A549 (cell line): ENCODE measurements at regions not wholly inside any gene's neighbourhood (a gene's known extent, or its start where the extent isn't known, plus 50 kb on each side); places are given as distances from the start of the nearest gene placed in this dataset.
A peak's percentile ranks its signal among the peaks of the same experiment; 100 is the strongest.

Experiments used
- ATAC-seq, 2 experiments: fragments of 200-7000 bp in 1 of 2; fragments of >200 bp in 1 of 2; cut with Nextera tagmentation in 1 of 2; cut with Tn5 transposase in 1 of 2; 3 replicates each; pipeline versions ENCODE4 v1.8.0 to v1.9.1; 2018 to 2020; ENCODE audit warnings: mild to moderate bottlenecking in 1 of 2, moderate library complexity in 1 of 2
- CTCF ChIA-PET: fragments of 300-600 bp; sonication (Branson Sonifier 250); formaldehyde crosslinking; extraction: SDS; loops from one replicate; lab custom pipeline; 2021; ENCODE audit warnings: antibody characterized with exemption, inconsistent platforms; lab: Yijun Ruan, JAX
- POLR2A ChIA-PET: fragments of 350-600 bp; formaldehyde crosslinking; extraction: SDS; loops from one replicate; lab custom pipeline; 2021; ENCODE audit warnings: antibody characterized with exemption, inconsistent platforms; lab: Yijun Ruan, JAX
- DNase-seq, 2 experiments: peaks; one replicate each; pipeline versions ENCODE4 v3.0.0 to v3.0.0-alpha.2; 2011 to 2016; ENCODE audit warnings: low read depth in 1 of 2, low spot score in 1 of 2
- FAIRE-seq: peaks from 2 replicates; lab custom pipeline; 2011; peaks lifted over from hg19 to GRCh38; lab: Jason Lieb, UNC
- H3K27ac ChIP-seq, 2 experiments: fragments of >200 bp; sonication (Bioruptor Twin); formaldehyde crosslinking; 3 replicates each; pipeline ENCODE4 v1.5.1; 2016 to 2017
- H3K4me1 ChIP-seq: fragments of >200 bp; sonication (Bioruptor Twin); formaldehyde crosslinking; 3 replicates; pipeline ENCODE4 v1.6.1; 2016
- H3K4me2 ChIP-seq: fragments of >200 bp; sonication (Bioruptor Twin); formaldehyde crosslinking; 3 replicates; pipeline ENCODE4 v1.6.1; 2016
- H3K4me3 ChIP-seq: fragments of >200 bp; sonication (Bioruptor Twin); formaldehyde crosslinking; 3 replicates; pipeline ENCODE4 v1.5.1; 2016
- H3K9me3 ChIP-seq: fragments of >200 bp; sonication (Bioruptor Twin); formaldehyde crosslinking; 3 replicates; pipeline ENCODE4 v1.6.1; 2016
- BHLHE40 ChIP-seq: IDR thresholded peaks from 2 replicates; pipeline ENCODE4 v1.6.1; 2012; ENCODE audit warnings: low read depth, low read length, inconsistent platforms
- CBX2 ChIP-seq: fragments of 200-600 bp; sonication (generic); IDR thresholded peaks from 2 replicates; pipeline ENCODE4 v1.6.1; 2016; ENCODE audit warnings: low read depth, mild to moderate bottlenecking, borderline replicate concordance
- CBX8 ChIP-seq: fragments of 200-600 bp; sonication (generic); IDR thresholded peaks from 2 replicates; pipeline ENCODE4 v1.6.1; 2016
- CHD2 ChIP-seq: fragments of 150-350 bp; IDR thresholded peaks from 2 replicates; pipeline ENCODE4 v1.6.1; 2014; ENCODE audit warnings: low read length; ENCODE audit not compliant: partially characterized antibody
- EHF ChIP-seq: fragments of 250-450 bp; sonication (Bioruptor Pico); IDR thresholded peaks from 2 replicates; pipeline ENCODE4 v1.5.0; 2020; ENCODE audit warnings: mild to moderate bottlenecking
- EP300 ChIP-seq, 2 experiments: fragments of >200 bp; sonication (Bioruptor Twin); formaldehyde crosslinking; IDR thresholded peaks; 2 replicates in 1 of 2; 3 replicates in 1 of 2; pipeline ENCODE4 v1.6.1; 2016 to 2017
- ESRRA ChIP-seq: fragments of 150-350 bp; IDR thresholded peaks from 2 replicates; pipeline ENCODE4 v1.6.1; 2014; ENCODE audit warnings: mild to moderate bottlenecking, low read length, borderline replicate concordance
- FOXS1 ChIP-seq: fragments of 250-450 bp; sonication (Bioruptor Pico); IDR thresholded peaks from 2 replicates; pipeline ENCODE4 v1.5.0; 2020; ENCODE audit warnings: mild to moderate bottlenecking, moderate library complexity
- HDAC2 ChIP-seq: fragments of 200-600 bp; sonication (generic); IDR thresholded peaks from 2 replicates; pipeline ENCODE4 v1.6.1; 2016
- HEYL ChIP-seq: fragments of 250-450 bp; sonication (Bioruptor Pico); IDR thresholded peaks from 2 replicates; pipeline ENCODE4 v1.8.0; 2021; ENCODE audit warnings: mild to moderate bottlenecking, moderate library complexity
- HOXB5 ChIP-seq: fragments of 250-450 bp; sonication (Bioruptor Pico); IDR thresholded peaks from 2 replicates; pipeline ENCODE4 v1.5.0; 2020; ENCODE audit warnings: mild to moderate bottlenecking, moderate library complexity
- KDM5A ChIP-seq: fragments of 200-600 bp; sonication (generic); IDR thresholded peaks from 2 replicates; pipeline ENCODE4 v1.6.1; 2016; ENCODE audit warnings: antibody characterized with exemption, mild to moderate bottlenecking
- MAZ ChIP-seq: fragments of 150-350 bp; IDR thresholded peaks from 2 replicates; pipeline ENCODE4 v1.6.1; 2014; ENCODE audit warnings: antibody characterized with exemption, low read depth, low read length, borderline replicate concordance
- POLR2AphosphoS2 ChIP-seq: conservative IDR thresholded peaks from 2 replicates; pipeline ENCODE4 v1.6.1; 2012; ENCODE audit warnings: low read length, improper control_type of control experiment, inconsistent platforms
- RAD21 ChIP-seq, 2 experiments: fragments of >200 bp in 1 of 2; sonication (Bioruptor Twin) in 1 of 2; formaldehyde crosslinking in 1 of 2; IDR thresholded peaks in 1 of 2; conservative IDR thresholded peaks in 1 of 2; 2 replicates in 1 of 2; 3 replicates in 1 of 2; pipeline ENCODE4 v1.6.1; 2012 to 2018; ENCODE audit warnings: inconsistent platforms in 1 of 2
- RARB ChIP-seq: fragments of 250-450 bp; sonication (Bioruptor Pico); IDR thresholded peaks from 2 replicates; pipeline ENCODE4 v1.8.0; 2021; ENCODE audit warnings: mild to moderate bottlenecking, moderate library complexity
- RCOR1 ChIP-seq: fragments of 150-350 bp; IDR thresholded peaks from 2 replicates; pipeline ENCODE4 v1.6.1; 2014; ENCODE audit warnings: antibody characterized with exemption, low read length, low read depth
- RFX5 ChIP-seq: fragments of 450-650 bp; IDR thresholded peaks from 2 replicates; pipeline ENCODE4 v1.7.1; 2014; ENCODE audit warnings: antibody characterized with exemption, mild to moderate bottlenecking, moderate library complexity
- SREBF2 ChIP-seq: fragments of 450-650 bp; IDR thresholded peaks from 2 replicates; pipeline ENCODE4 v1.6.1; 2014; ENCODE audit warnings: mild to moderate bottlenecking, moderate library complexity
- TP53 ChIP-seq: fragments of 250-450 bp; sonication (Bioruptor Pico); IDR thresholded peaks from 2 replicates; pipeline ENCODE4 v1.5.0; 2021; ENCODE audit warnings: mild to moderate bottlenecking, moderate library complexity
- ZC3H11A ChIP-seq: fragments of 450-650 bp; IDR thresholded peaks from 2 replicates; pipeline ENCODE4 v1.6.1; 2014; ENCODE audit warnings: antibody characterized with exemption, mild to moderate bottlenecking
- ZNF302 ChIP-seq: fragments of 250-450 bp; sonication (Bioruptor Pico); IDR thresholded peaks from 2 replicates; pipeline ENCODE4 v1.9.0; 2021; ENCODE audit warnings: inconsistent platforms, mild to moderate bottlenecking, moderate library complexity
- whole genome bisulfite sequencing: methylation state at CpG from one replicate; pipeline ENCODE4 v1.1.6; 2017; ENCODE audit errors: missing lambda C conversion rate; 5-methylcytosine and 5-hydroxymethylcytosine counted together
- TF ChIP-seq, protein P1 (sequence below): IDR thresholded peaks from 2 replicates; pipeline ENCODE4 v1.6.1; 2012
- TF ChIP-seq, protein P2 (sequence below): IDR thresholded peaks from 2 replicates; pipeline ENCODE4 v1.6.1; 2012
- TF ChIP-seq, protein P3 (sequence below): fragments of 450-650 bp; IDR thresholded peaks from 2 replicates; pipeline ENCODE4 v1.6.1; 2014; ENCODE audit warnings: antibody characterized with exemption
- TF ChIP-seq, protein P4 (sequence below): fragments of 250-450 bp; sonication (Bioruptor Pico); IDR thresholded peaks from 2 replicates; pipeline ENCODE4 v1.5.0; 2020; ENCODE audit warnings: low read depth, mild to moderate bottlenecking, moderate library complexity
- TF ChIP-seq, protein P5 (sequence below): fragments of >200 bp; sonication (Bioruptor Twin); formaldehyde crosslinking; IDR thresholded peaks from 3 replicates; pipeline ENCODE4 v1.6.1; 2016
- TF ChIP-seq, protein P6 (sequence below): fragments of 200-600 bp; sonication (generic); IDR thresholded peaks from 2 replicates; pipeline ENCODE4 v1.6.1; 2016; ENCODE audit warnings: antibody characterized with exemption, mild to moderate bottlenecking, moderate library complexity

DNA sequence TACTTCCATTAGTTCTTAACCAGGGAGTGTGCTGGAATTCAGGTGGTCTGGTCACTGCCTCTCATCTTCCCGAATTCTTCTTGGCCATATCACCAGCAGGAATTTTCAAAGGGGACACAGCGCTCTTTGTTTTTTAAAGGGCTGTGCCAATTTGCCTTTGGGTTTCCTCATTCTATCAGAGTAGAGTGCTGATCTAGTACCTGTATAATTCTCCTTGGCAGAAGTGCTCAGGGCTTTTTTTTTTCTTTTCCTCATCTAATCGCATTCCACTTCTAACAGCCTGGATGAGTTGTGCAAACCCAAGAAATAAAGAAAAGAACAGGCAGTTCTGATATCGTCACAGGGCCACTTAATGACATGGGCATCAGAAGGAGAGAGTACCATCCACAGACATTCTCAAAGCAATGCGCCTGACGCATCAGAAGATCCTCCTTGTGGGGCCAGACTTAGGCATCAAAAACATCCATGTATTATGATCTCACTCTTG, 121.0 kb downstream of the ASB7 start:
- H3K4me3 ChIP-seq, result no peak overlapping the region
- CTCF ChIA-PET, result interaction anchor here (1.0 to 5.4 kb wide), 4 partner anchors 10 to 195 kb away, joined by 4 to 32 read pairs (median 12); no protein-coding TSS in a partner anchor
- H3K4me2 ChIP-seq, result peak overlapping the region; percentile 83
- H3K9me3 ChIP-seq, result no peaks in the 10 kb centered on the region
- POLR2A ChIA-PET, result interaction anchor here (2.1 kb wide), 1 partner anchor 11 kb away, joined by 17 read pairs; no protein-coding TSS in a partner anchor
- DNase-seq (no peak), FAIRE-seq (peak; percentile 88)
- WGBS, result 85% methylated on average over 6 of the region's 6 CpGs
- H3K4me1 ChIP-seq, result peaks cover 43% of the 10 kb centered on the region
- no peak for TF ChIP-seq RFX5
- TF ChIP-seq, protein P1, sequence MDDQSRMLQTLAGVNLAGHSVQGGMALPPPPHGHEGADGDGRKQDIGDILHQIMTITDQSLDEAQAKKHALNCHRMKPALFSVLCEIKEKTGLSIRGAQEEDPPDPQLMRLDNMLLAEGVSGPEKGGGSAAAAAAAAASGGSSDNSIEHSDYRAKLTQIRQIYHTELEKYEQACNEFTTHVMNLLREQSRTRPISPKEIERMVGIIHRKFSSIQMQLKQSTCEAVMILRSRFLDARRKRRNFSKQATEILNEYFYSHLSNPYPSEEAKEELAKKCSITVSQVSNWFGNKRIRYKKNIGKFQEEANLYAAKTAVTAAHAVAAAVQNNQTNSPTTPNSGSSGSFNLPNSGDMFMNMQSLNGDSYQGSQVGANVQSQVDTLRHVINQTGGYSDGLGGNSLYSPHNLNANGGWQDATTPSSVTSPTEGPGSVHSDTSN, result no peak
- TF ChIP-seq CBX8, result no peak
- TF ChIP-seq ESRRA, result no peak
- TF ChIP-seq CBX2, result no peak
- no peak for TF ChIP-seq RAD21 (conservative IDR thresholded peaks at IDR 0.05 in 1 of 2, IDR thresholded peaks at IDR 0.05 in 1 of 2)
- TF ChIP-seq, protein P2, sequence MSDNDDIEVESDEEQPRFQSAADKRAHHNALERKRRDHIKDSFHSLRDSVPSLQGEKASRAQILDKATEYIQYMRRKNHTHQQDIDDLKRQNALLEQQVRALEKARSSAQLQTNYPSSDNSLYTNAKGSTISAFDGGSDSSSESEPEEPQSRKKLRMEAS, result no peak
- no peak for TF ChIP-seq FOXS1
- TF ChIP-seq KDM5A, result no peak
- TF ChIP-seq, protein P3, sequence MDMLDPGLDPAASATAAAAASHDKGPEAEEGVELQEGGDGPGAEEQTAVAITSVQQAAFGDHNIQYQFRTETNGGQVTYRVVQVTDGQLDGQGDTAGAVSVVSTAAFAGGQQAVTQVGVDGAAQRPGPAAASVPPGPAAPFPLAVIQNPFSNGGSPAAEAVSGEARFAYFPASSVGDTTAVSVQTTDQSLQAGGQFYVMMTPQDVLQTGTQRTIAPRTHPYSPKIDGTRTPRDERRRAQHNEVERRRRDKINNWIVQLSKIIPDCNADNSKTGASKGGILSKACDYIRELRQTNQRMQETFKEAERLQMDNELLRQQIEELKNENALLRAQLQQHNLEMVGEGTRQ, result no peak
- no peak for TF ChIP-seq CHD2
- TF ChIP-seq HEYL (CRISPR knock-in tag), result no peak
- no peak for TF ChIP-seq TP53 (CRISPR knock-in tag)
- no peak for TF ChIP-seq HOXB5 (CRISPR knock-in tag)
- TF ChIP-seq POLR2AphosphoS2, result no peak
- TF ChIP-seq EP300 (IDR thresholded peaks at IDR 0.05), result no peak
- no peak for TF ChIP-seq ZNF302 (CRISPR knock-in tag)
- TF ChIP-seq MAZ, result no peak
- TF ChIP-seq, protein P4, sequence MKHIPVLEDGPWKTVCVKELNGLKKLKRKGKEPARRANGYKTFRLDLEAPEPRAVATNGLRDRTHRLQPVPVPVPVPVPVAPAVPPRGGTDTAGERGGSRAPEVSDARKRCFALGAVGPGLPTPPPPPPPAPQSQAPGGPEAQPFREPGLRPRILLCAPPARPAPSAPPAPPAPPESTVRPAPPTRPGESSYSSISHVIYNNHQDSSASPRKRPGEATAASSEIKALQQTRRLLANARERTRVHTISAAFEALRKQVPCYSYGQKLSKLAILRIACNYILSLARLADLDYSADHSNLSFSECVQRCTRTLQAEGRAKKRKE (CRISPR knock-in tag), result no peak
- TF ChIP-seq, all 56 proteins: peak for 0
- H3K27ac ChIP-seq, result peak overlapping the region; percentile 80 to 81
- no peak for ATAC-seq

DNA sequence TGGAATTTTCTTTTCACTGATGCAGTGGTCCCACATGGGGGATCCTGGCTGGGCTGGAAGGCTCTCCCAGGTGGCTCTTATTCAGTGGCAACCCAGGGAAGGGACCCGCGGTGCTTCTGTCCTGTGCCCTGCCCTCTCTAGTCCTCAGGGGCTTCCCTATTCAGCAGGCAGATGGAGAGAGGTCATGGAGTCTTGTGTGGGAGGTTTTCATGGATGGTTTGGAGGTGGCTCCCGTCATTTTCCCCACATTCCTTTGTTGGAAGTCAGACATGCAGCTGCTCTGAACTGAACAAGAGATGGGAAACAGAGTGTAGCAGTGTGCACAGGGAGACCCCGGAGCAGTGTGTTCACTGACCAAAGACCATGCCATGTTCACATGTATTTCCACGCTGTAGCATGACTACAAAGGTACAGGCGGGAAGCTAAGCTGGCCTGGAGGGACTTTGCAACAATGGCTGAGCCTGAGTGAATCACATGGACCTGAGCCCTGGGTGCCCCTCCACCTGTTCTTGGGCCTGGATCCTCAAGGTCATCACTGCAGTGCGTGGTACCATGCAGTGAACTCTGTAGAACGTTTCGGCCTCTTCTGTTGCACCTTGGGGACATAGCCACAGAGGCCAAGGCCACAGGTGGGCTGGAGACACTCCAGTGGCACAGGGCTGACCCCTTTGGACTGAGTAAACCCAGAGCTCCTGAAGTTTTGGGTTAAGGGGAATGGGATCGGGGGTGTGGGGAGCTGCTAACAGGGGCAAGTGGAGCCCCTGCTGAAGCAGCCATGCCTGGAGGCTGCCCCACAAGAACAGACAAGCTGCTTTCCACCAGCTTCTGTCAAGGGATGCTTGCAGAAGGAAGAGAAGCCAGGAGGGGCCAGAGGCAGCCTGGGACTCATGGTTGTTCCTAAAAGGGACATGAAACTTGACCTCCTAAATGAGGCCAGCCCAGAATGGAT, 123.0 kb downstream of the ASB7 start:
- 77% methylated on average over 7 of the region's 10 CpGs for WGBS
- CTCF ChIA-PET, result interaction anchor here (0.7 to 5.4 kb wide), 6 partner anchors 9 to 148 kb away, joined by 3 to 21 read pairs (median 4); no protein-coding TSS in a partner anchor
- Histone ChIP-seq H3K9me3 (no peaks in the 10 kb centered on the region), H3K4me1 (peaks cover 40% of the 10 kb centered on the region), H3K27ac (peak overlapping the region; percentile 25 to 80; a peak in 5 of 6 replicates), H3K4me3 (no peak overlapping the region), H3K4me2 (no peak overlapping the region)
- ATAC-seq, result no peak
- FAIRE-seq, result no peak
- no peak for DNase-seq
- POLR2A ChIA-PET, result no interaction called here
- no peak for TF ChIP-seq POLR2AphosphoS2
- TF ChIP-seq, protein P5, sequence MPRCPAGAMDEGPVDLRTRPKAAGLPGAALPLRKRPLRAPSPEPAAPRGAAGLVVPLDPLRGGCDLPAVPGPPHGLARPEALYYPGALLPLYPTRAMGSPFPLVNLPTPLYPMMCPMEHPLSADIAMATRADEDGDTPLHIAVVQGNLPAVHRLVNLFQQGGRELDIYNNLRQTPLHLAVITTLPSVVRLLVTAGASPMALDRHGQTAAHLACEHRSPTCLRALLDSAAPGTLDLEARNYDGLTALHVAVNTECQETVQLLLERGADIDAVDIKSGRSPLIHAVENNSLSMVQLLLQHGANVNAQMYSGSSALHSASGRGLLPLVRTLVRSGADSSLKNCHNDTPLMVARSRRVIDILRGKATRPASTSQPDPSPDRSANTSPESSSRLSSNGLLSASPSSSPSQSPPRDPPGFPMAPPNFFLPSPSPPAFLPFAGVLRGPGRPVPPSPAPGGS, result no peak
- TF ChIP-seq ZC3H11A, result no peak
- TF ChIP-seq HDAC2, result no peak
- TF ChIP-seq RARB, result no peak
- no peak for TF ChIP-seq EHF (CRISPR knock-in tag)
- TF ChIP-seq, protein P1, result no peak
- TF ChIP-seq, protein P6, sequence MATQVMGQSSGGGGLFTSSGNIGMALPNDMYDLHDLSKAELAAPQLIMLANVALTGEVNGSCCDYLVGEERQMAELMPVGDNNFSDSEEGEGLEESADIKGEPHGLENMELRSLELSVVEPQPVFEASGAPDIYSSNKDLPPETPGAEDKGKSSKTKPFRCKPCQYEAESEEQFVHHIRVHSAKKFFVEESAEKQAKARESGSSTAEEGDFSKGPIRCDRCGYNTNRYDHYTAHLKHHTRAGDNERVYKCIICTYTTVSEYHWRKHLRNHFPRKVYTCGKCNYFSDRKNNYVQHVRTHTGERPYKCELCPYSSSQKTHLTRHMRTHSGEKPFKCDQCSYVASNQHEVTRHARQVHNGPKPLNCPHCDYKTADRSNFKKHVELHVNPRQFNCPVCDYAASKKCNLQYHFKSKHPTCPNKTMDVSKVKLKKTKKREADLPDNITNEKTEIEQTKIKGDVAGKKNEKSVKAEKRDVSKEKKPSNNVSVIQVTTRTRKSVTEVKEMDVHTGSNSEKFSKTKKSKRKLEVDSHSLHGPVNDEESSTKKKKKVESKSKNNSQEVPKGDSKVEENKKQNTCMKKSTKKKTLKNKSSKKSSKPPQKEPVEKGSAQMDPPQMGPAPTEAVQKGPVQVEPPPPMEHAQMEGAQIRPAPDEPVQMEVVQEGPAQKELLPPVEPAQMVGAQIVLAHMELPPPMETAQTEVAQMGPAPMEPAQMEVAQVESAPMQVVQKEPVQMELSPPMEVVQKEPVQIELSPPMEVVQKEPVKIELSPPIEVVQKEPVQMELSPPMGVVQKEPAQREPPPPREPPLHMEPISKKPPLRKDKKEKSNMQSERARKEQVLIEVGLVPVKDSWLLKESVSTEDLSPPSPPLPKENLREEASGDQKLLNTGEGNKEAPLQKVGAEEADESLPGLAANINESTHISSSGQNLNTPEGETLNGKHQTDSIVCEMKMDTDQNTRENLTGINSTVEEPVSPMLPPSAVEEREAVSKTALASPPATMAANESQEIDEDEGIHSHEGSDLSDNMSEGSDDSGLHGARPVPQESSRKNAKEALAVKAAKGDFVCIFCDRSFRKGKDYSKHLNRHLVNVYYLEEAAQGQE, result no peak
- TF ChIP-seq RCOR1, result no peak
- no peak for TF ChIP-seq SREBF2
- TF ChIP-seq EP300 (IDR thresholded peaks at IDR 0.05), result no peak
- TF ChIP-seq BHLHE40, result no peak
